PC-9 (cell line): ENCODE measurements at regions not wholly inside any gene's neighbourhood (a gene's known extent, or its start where the extent isn't known, plus 50 kb on each side); places are given as distances from the start of the nearest gene placed in this dataset.

Source experiments
- BruUV-seq: library from RNA; stranded (reverse); fragments of 400-500 nt; replicated peaks from 2 replicates; lab custom pipeline; 2021; lab: Mats Ljungman, UMichigan
- CTCF ChIA-PET: fragments of 300-600 bp; sonication (Branson Sonifier 250); formaldehyde crosslinking; loops from one replicate; lab custom pipeline; 2022; ENCODE audit warnings: antibody characterized with exemption; lab: Charles Lee
- POLR2A ChIA-PET: fragments of 300-600 bp; sonication (Branson Sonifier 250); formaldehyde crosslinking; loops from one replicate; lab custom pipeline; 2022; ENCODE audit warnings: antibody characterized with exemption; ENCODE audit not compliant: unreplicated experiment; lab: Charles Lee
- DNase-seq, 2 experiments: peaks; one replicate each; pipeline versions ENCODE4 v3.0.0 to v3.0.0-alpha.2; 2015 to 2022; ENCODE audit warnings: mixed read lengths in 1 of 2
- H2AFZ ChIP-seq: fragments of 200-600 bp; sonication (generic); 2 replicates; pipeline ENCODE4 v1.8.1; 2017; ENCODE audit warnings: antibody characterized with exemption
- H3F3A ChIP-seq: fragments of 200-600 bp; sonication (generic); 2 replicates; pipeline ENCODE4 v1.8.1; 2017; ENCODE audit warnings: antibody characterized with exemption, mild to moderate bottlenecking, low read depth; ENCODE audit not compliant: insufficient read depth
- H3K27ac ChIP-seq: fragments of 200-600 bp; sonication (generic); 2 replicates; pipeline ENCODE4 v1.6.1; 2016; ENCODE audit warnings: mixed run types
- H3K27me3 ChIP-seq: fragments of 200-600 bp; sonication (generic); 2 replicates; pipeline ENCODE4 v1.6.1; 2016; ENCODE audit warnings: low read depth, mixed run types; ENCODE audit not compliant: insufficient read depth
- H3K36me3 ChIP-seq: fragments of 200-600 bp; sonication (generic); 2 replicates; pipeline ENCODE4 v1.6.1; 2016; ENCODE audit warnings: low read depth, mixed run types
- H3K4me1 ChIP-seq: fragments of 200-600 bp; sonication (generic); replicated peaks from 2 replicates; pipeline ENCODE4 v1.6.1; 2016; ENCODE audit warnings: mixed run types; ENCODE audit not compliant: insufficient read depth
- H3K4me2 ChIP-seq: fragments of 200-600 bp; sonication (generic); 2 replicates; pipeline ENCODE4 v1.6.1; 2017; ENCODE audit warnings: mixed run types
- H3K4me3 ChIP-seq: fragments of 200-600 bp; sonication (generic); 2 replicates; pipeline ENCODE4 v1.6.1; 2016; ENCODE audit warnings: mixed run types
- H3K79me2 ChIP-seq: fragments of 200-600 bp; sonication (generic); 2 replicates; pipeline ENCODE4 v1.6.1; 2017; ENCODE audit warnings: low read depth, mixed run types
- H3K9me2 ChIP-seq: fragments of 200-600 bp; sonication (generic); 2 replicates; pipeline ENCODE4 v1.8.1; 2017; ENCODE audit warnings: mild to moderate bottlenecking; ENCODE audit not compliant: insufficient read depth
- H3K9me3 ChIP-seq: fragments of 200-600 bp; sonication (generic); 2 replicates; pipeline ENCODE4 v1.8.1; 2016; ENCODE audit warnings: low read depth; ENCODE audit not compliant: insufficient read depth
- H4K20me1 ChIP-seq: fragments of 200-600 bp; sonication (generic); 2 replicates; pipeline ENCODE4 v1.8.1; 2017; ENCODE audit not compliant: insufficient read depth
- EZH2 ChIP-seq: fragments of 200-600 bp; sonication (generic); IDR thresholded peaks from 2 replicates; pipeline ENCODE4 v1.8.0; 2017; ENCODE audit warnings: antibody characterized with exemption, low read depth
- intact Hi-C: fragments of 100-400 bp; cut with micrococcal nuclease; formaldehyde crosslinking; loops from one replicate; pipeline ENCODE4 v1.10.0; 2022; ENCODE audit not compliant: unreplicated experiment
- TF ChIP-seq, protein P1 (sequence below): fragments of 200-600 bp; sonication (generic); conservative IDR thresholded peaks from 2 replicates; pipeline ENCODE4 v1.6.1; 2017; ENCODE audit warnings: mixed run types, antibody characterized with exemption, mild to moderate bottlenecking, moderate library complexity

- H4K20me1 ChIP-seq = no peaks in the 10 kb centered on the region
- TF ChIP-seq, protein P1, sequence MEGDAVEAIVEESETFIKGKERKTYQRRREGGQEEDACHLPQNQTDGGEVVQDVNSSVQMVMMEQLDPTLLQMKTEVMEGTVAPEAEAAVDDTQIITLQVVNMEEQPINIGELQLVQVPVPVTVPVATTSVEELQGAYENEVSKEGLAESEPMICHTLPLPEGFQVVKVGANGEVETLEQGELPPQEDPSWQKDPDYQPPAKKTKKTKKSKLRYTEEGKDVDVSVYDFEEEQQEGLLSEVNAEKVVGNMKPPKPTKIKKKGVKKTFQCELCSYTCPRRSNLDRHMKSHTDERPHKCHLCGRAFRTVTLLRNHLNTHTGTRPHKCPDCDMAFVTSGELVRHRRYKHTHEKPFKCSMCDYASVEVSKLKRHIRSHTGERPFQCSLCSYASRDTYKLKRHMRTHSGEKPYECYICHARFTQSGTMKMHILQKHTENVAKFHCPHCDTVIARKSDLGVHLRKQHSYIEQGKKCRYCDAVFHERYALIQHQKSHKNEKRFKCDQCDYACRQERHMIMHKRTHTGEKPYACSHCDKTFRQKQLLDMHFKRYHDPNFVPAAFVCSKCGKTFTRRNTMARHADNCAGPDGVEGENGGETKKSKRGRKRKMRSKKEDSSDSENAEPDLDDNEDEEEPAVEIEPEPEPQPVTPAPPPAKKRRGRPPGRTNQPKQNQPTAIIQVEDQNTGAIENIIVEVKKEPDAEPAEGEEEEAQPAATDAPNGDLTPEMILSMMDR = no peak
- TF ChIP-seq EZH2 = no peak
- TSS peak; percentile 99 for BruUV-seq
- ChIA-PET POLR2A (interaction anchor here (0.6 kb wide), 1 partner anchor 200 kb away, joined by 4 read pairs; no protein-coding TSS in a partner anchor), CTCF (no interaction called here)
- H3K27ac ChIP-seq = no peak overlapping the region
- DNase-seq = no peak
- no peaks in the 10 kb centered on the region for H3K9me2 ChIP-seq
- no peak overlapping the region for H3K4me3 ChIP-seq
- H3K79me2 ChIP-seq = no peaks in the 10 kb centered on the region
- no peak overlapping the region for H3K4me2 ChIP-seq
- H3K36me3 ChIP-seq = no peaks in the 10 kb centered on the region
- intact Hi-C loops = loop anchor here (2.0 kb wide), 2 partner anchors 16 to 32 kb away; no protein-coding TSS in a partner anchor
- no peaks in the 10 kb centered on the region for H3F3A ChIP-seq
- no peaks in the 10 kb centered on the region for H3K4me1 ChIP-seq
- no peaks in the 10 kb centered on the region for H3K27me3 ChIP-seq
- no peaks in the 10 kb centered on the region for H3K9me3 ChIP-seq
- no peak overlapping the region for H2AFZ ChIP-seq
Measured at GRCh38 chr6:80639181-80639629, 532.7 kb downstream of the BCKDHB start.

DNA sequence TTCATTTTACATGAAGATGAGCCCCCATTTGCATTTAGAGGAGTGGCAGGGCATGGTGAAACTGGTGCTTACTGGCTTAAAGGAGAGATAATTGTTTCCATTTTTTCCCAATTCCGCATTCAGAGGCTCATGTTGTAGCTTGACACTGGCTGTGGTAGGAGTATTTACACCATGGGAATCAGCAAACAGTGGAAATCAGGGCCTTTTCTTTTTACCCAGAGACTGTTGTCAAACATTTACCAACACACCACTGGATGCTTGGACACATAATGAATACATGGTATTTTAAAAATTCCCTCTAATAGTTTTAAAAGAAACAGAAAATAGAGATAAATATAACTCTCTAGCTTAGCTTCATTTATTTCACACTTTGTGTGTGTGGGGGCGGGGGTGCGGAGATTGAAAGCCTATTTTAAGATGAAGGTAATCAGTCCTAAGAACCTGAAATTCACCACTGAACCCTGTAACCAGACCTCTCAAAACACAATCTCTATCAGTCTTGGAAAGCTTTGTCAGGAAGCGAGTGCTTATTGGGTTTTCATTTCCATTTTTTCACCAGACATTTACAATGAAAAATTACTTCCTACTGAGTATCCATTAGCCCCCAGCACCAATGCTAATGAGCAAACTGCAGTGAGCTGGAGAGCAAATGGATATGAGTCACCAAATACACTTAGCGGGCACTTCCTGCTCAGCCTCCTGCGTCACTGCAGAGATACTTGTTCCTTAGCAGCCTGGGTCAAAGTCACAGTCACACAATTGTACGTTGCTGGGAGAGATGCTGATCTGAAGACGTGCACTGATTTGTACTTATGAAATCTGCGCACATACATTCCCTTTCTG lies 532.0 kb downstream of the BCKDHB start:
- Histone ChIP-seq H3K9me2 (no peaks in the 10 kb centered on the region), H2AFZ (no peak overlapping the region), H3K36me3 (no peaks in the 10 kb centered on the region), H3K4me2 (no peak overlapping the region; the same call in 1 of the 2 replicates), H4K20me1 (no peaks in the 10 kb centered on the region), H3K4me1 (no peaks in the 10 kb centered on the region), H3F3A (no peaks in the 10 kb centered on the region), H3K27ac (0 out of 2 replicates have a peak overlapping the region, but pooled peaks have one; percentile 39), H3K27me3 (no peaks in the 10 kb centered on the region), H3K79me2 (no peaks in the 10 kb centered on the region), H3K9me3 (no peaks in the 10 kb centered on the region), H3K4me3 (no peak overlapping the region)
- TF ChIP-seq, protein P1 = no peak
- TF ChIP-seq EZH2 = no peak
- intact Hi-C loops = loop anchor here (2.0 kb wide), 2 partner anchors 16 to 32 kb away; no protein-coding TSS in a partner anchor
- DNase-seq = peak; percentile 62 to 68
- POLR2A ChIA-PET = interaction anchor here (0.5 to 0.6 kb wide), 2 partner anchors 199 to 1128 kb away, joined by 3 to 4 read pairs; no protein-coding TSS in a partner anchor
- CTCF ChIA-PET = no interaction called here
- BruUV-seq = TSS peak; percentile 36

DNA sequence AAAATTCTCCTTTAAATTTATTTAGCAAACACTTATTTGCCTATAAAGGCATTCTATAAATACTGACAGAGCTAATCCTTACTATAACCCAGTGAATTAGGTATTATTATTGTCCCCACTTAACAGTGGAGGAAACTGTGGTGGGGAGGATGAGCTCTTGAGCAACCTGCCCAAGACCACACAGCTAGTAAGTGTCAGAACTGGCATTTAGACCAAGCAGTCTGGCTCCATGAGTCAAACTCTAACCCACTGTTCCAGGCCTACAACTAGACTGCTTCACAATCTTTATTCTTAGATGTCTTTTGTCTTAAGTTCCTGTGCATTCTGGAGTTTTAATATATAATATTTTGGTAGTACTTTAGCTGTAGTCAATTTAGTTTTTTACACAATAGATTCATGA lies 530.8 kb downstream of the BCKDHB start:
- BruUV-seq = no TSS peak
- no peak overlapping the region for H2AFZ ChIP-seq
- TF ChIP-seq EZH2 = no peak
- TF ChIP-seq, protein P1 = no peak
- no peaks in the 10 kb centered on the region for H3K27me3 ChIP-seq
- CTCF ChIA-PET = no interaction called here
- no peaks in the 10 kb centered on the region for H3F3A ChIP-seq
- no peaks in the 10 kb centered on the region for H3K9me3 ChIP-seq
- H3K9me2 ChIP-seq = no peaks in the 10 kb centered on the region
- H3K79me2 ChIP-seq = no peaks in the 10 kb centered on the region
- DNase-seq = no peak
- H3K4me2 ChIP-seq = no peak overlapping the region
- no peaks in the 10 kb centered on the region for H4K20me1 ChIP-seq
- POLR2A ChIA-PET = no interaction called here
- H3K4me3 ChIP-seq = no peak overlapping the region
- no peaks in the 10 kb centered on the region for H3K36me3 ChIP-seq
- intact Hi-C loops = no loop called here
- no peak overlapping the region for H3K27ac ChIP-seq
- no peaks in the 10 kb centered on the region for H3K4me1 ChIP-seq
